HepG2 (cell line): ENCODE measurements at regions not wholly inside any gene's neighbourhood (a gene's known extent, or its start where the extent isn't known, plus 50 kb on each side); places are given as distances from the start of the nearest gene placed in this dataset.

Experiments
- ARID5B ChIP-seq: IDR thresholded peaks from 2 replicates; pipeline ENCODE4 v1.4.0; 2020; ENCODE audit warnings: mild to moderate bottlenecking, missing genetic modification reagents
- DMAP1 ChIP-seq: IDR thresholded peaks from 2 replicates; pipeline ENCODE4 v1.6.1; 2016
- FOXA3 ChIP-seq: IDR thresholded peaks from 2 replicates; pipeline ENCODE4 v1.6.1; 2016; ENCODE audit warnings: missing genetic modification reagents, missing compliant biosample characterization
- FOXP4 ChIP-seq: sonication (generic); formaldehyde crosslinking; IDR thresholded peaks from 2 replicates; pipeline ENCODE4 v1.4.0; 2020; ENCODE audit warnings: missing genetic modification reagents
- HDAC2 ChIP-seq: sonication (generic); formaldehyde crosslinking; IDR thresholded peaks from 2 replicates; pipeline ENCODE4 v1.4.0; 2020; ENCODE audit warnings: missing genetic modification reagents
- HNF1A ChIP-seq, 2 experiments: sonication (generic) in 1 of 2; formaldehyde crosslinking in 1 of 2; IDR thresholded peaks; 2 replicates each; pipeline versions ENCODE4 v1.4.0 to v1.6.1; 2016 to 2020; ENCODE audit warnings: borderline replicate concordance in 1 of 2, low read depth in 1 of 2, mild to moderate bottlenecking in 1 of 2, missing genetic modification reagents in 1 of 2
- HNF1B ChIP-seq: sonication (generic); formaldehyde crosslinking; IDR thresholded peaks from 2 replicates; pipeline ENCODE4 v1.5.1; 2020; ENCODE audit warnings: mild to moderate bottlenecking, moderate library complexity, missing genetic modification reagents
- MXI1 ChIP-seq: IDR thresholded peaks from 3 replicates; pipeline ENCODE4 v1.6.1; 2012; ENCODE audit warnings: low read depth, low read length, inconsistent platforms, borderline replicate concordance
- NCOR1 ChIP-seq: fragments of 200-600 bp; sonication (generic); IDR thresholded peaks from 2 replicates; pipeline ENCODE4 v1.7.0; 2017; ENCODE audit warnings: antibody characterized with exemption, low read length, borderline replicate concordance
- RARA ChIP-seq: IDR thresholded peaks from 2 replicates; pipeline ENCODE4 v1.6.1; 2016; ENCODE audit warnings: missing genetic modification reagents, missing compliant biosample characterization
- RBM22 ChIP-seq: fragments of 200-400 bp; formaldehyde crosslinking; optimal IDR thresholded peaks from 2 replicates; pipeline ENCODE3; 2017; ENCODE audit warnings: mild to moderate bottlenecking, low read length, moderate library complexity
- SAP130 ChIP-seq: IDR thresholded peaks from 2 replicates; pipeline ENCODE4 v1.6.1; 2016; ENCODE audit warnings: low read depth
- TIGD3 ChIP-seq: sonication (generic); formaldehyde crosslinking; IDR thresholded peaks from 2 replicates; pipeline ENCODE4 v1.5.1; 2020; ENCODE audit warnings: mild to moderate bottlenecking, missing genetic modification reagents, borderline replicate concordance
- ZNF230 ChIP-seq: sonication (generic); formaldehyde crosslinking; IDR thresholded peaks from 2 replicates; pipeline ENCODE4 v1.4.0; 2020; ENCODE audit warnings: mild to moderate bottlenecking, missing genetic modification reagents
- ZNF251 ChIP-seq: sonication (generic); formaldehyde crosslinking; IDR thresholded peaks from 2 replicates; pipeline ENCODE4 v1.9.0; 2021; ENCODE audit warnings: mild to moderate bottlenecking, missing genetic modification reagents
- ZNF260 ChIP-seq: sonication (generic); formaldehyde crosslinking; IDR thresholded peaks from 2 replicates; pipeline ENCODE4 v1.4.0; 2020; ENCODE audit warnings: missing genetic modification reagents, low read depth, mild to moderate bottlenecking, borderline replicate concordance
- ZNF3 ChIP-seq: IDR thresholded peaks from 2 replicates; pipeline ENCODE4 v1.7.0; 2017; ENCODE audit warnings: inconsistent platforms
- ZNF605 ChIP-seq: sonication (generic); formaldehyde crosslinking; IDR thresholded peaks from 2 replicates; pipeline ENCODE4 v1.8.0; 2022; ENCODE audit warnings: mild to moderate bottlenecking, missing genetic modification reagents

- TF ChIP-seq TIGD3 (no peak), RARA (CRISPR knock-in tag) (peak; percentile 28; the same call in 1 of the 2 replicates), RBM22 (no peak), ZNF605 (0 out of 2 replicates have a peak, but pooled peaks have one; percentile 4), DMAP1 (CRISPR knock-in tag) (peak; percentile 26; the same call in 1 of the 2 replicates), ZNF260 (CRISPR knock-in tag) (no peak), NCOR1 (no peak), HNF1B (CRISPR knock-in tag) (peak; percentile 58), FOXA3 (CRISPR knock-in tag) (peak; percentile 69), ZNF251 (CRISPR knock-in tag) (no peak), HNF1A (IDR thresholded peaks at IDR 0.05; ENCODE audit: low read depth) (peak; percentile 90), HNF1A (CRISPR knock-in tag; IDR thresholded peaks at IDR 0.05; ENCODE audit: borderline replicate concordance) (peak; percentile 89), ZNF3 (CRISPR knock-in tag) (peak; percentile 95), ZNF230 (CRISPR knock-in tag) (no peak), MXI1 (peak; percentile 52; the same call in 1 of the 3 replicates), ARID5B (peak; percentile 47; the same call in 1 of the 2 replicates), SAP130 (CRISPR knock-in tag) (peak; percentile 68), FOXP4 (peak; percentile 69), HDAC2 (CRISPR knock-in tag) (peak; percentile 59; the same call in 1 of the 2 replicates)
Observed at GRCh38 chrX:41002026-41002425, 83.2 kb upstream of the USP9X start (continued).
